Psoas muscle (tissue), 7 donors: ENCODE measurements at regions not wholly inside any gene's neighbourhood (a gene's known extent, or its start where the extent isn't known, plus 50 kb on each side); places are given as distances from the start of the nearest gene placed in this dataset.

Experiments
- ATAC-seq, 4 donors: fragments of 200-7000 bp; cut with Tn5 transposase; one replicate each; pipeline ENCODE4 v1.9.1; 2020; ENCODE audit warnings: moderate library complexity in 3 of 4, mild to moderate bottlenecking in 2 of 4
- DNase-seq, 2 donors: peaks; one replicate each; pipeline ENCODE4 v3.0.0-alpha.2; 2020
- H3K27ac ChIP-seq: fragments of 200-600 bp; one replicate; pipeline ENCODE4 v1.8.0; 2022
- H3K27me3 ChIP-seq, 3 donors: fragments of 200-600 bp in 1 of 3; one replicate each; pipeline versions ENCODE4 v1.6.1 to v1.8.0; 2013 to 2022; ENCODE audit warnings: low read length in 2 of 3, mild to moderate bottlenecking in 2 of 3, moderate library complexity in 1 of 3; ENCODE audit not compliant: insufficient read depth in 3 of 3
- H3K36me3 ChIP-seq, 2 donors: fragments of 200-600 bp in 1 of 2; one replicate each; pipeline versions ENCODE4 v1.6.1 to v1.8.0; 2013 to 2022; ENCODE audit warnings: low read depth in 1 of 2, mild to moderate bottlenecking in 1 of 2, moderate library complexity in 1 of 2; ENCODE audit not compliant: insufficient read depth in 1 of 2
- H3K4me1 ChIP-seq: fragments of 200-600 bp; one replicate; pipeline ENCODE4 v1.8.0; 2022
- H3K4me3 ChIP-seq: fragments of 200-600 bp; one replicate; pipeline ENCODE4 v1.8.0; 2022; ENCODE audit warnings: mild to moderate bottlenecking
- H3K9me3 ChIP-seq: fragments of 200-600 bp; one replicate; pipeline ENCODE4 v1.8.0; 2022
- WGBS, 3 donors: extraction: QIAGEN DNeasy Blood & Tissue Kit; methylation state at CpG; one replicate each; pipeline versions ENCODE4 v1.1.6 to v1.1.7; 2013; 5-methylcytosine and 5-hydroxymethylcytosine counted together
- intact Hi-C, 2 donors: fragments of 100-400 bp; cut with DNase I; formaldehyde crosslinking; loops; one replicate each; pipeline versions ENCODE4 v1.11.0 to v1.14.2; 2022
- TF ChIP-seq, protein P1 (sequence below): fragments of 200-600 bp; IDR thresholded peaks from one replicate; pipeline ENCODE4 v1.8.0; 2022; ENCODE audit warnings: antibody characterized with exemption
- donor health status: healthy with polysubstance abuse.
- donor health status: DM: no; HTN: no; CAD: no; lungs with moderate emphysema.
- donor health status: Bipolar disorder and iron deficiency.
- donor health status: healthy.
- donor health status: DM: yes; HTN: yes; CAD: no.
- donor health status: DM: no; HTN: no; CAD: no.
- donor health status: DM: yes; HTN: yes; CAD: no.

DNA sequence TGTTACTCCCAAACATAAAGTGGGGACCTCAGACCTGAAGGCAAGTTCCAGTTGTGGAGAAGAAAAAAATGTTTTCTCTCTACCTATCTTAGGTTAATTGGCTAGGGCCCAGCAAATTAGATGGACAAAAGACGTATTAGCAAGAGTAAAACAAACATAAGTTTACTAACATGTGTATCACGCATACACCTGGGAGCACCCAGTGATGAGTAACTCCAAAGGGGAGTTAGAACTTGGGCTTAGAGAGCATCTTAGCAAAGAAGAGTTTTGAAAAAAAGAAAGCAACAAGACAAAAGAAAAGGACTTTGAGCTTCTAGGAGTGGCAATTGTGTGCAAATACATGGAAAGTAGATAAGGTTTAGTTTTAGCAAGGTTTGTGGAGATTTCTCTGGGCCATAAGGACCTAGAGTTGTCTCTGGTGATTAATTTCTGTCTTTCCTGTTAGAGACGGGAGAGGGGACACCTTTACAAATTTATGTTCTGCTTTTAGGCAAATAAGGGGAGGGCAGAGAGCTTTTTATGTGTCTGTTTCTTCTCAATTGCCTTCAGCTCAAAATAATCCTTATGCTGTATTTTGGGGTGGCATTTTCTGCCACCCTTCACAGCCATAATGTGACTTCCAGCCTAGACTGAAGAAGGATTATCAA, 76.7 kb upstream of the PTGFRN start:
- TF ChIP-seq, protein P1, sequence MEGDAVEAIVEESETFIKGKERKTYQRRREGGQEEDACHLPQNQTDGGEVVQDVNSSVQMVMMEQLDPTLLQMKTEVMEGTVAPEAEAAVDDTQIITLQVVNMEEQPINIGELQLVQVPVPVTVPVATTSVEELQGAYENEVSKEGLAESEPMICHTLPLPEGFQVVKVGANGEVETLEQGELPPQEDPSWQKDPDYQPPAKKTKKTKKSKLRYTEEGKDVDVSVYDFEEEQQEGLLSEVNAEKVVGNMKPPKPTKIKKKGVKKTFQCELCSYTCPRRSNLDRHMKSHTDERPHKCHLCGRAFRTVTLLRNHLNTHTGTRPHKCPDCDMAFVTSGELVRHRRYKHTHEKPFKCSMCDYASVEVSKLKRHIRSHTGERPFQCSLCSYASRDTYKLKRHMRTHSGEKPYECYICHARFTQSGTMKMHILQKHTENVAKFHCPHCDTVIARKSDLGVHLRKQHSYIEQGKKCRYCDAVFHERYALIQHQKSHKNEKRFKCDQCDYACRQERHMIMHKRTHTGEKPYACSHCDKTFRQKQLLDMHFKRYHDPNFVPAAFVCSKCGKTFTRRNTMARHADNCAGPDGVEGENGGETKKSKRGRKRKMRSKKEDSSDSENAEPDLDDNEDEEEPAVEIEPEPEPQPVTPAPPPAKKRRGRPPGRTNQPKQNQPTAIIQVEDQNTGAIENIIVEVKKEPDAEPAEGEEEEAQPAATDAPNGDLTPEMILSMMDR, result no peak
- Histone ChIP-seq H3K27ac (no peak overlapping the region), H3K4me3 (no peak overlapping the region), H3K36me3 (no peaks in the 10 kb centered on the region), H3K27me3 (peaks cover 0 to 1% (median 0%) of the 10 kb centered on the region in 3 donors), H3K9me3 (no peaks in the 10 kb centered on the region), H3K4me1 (no peaks in the 10 kb centered on the region)
- ATAC-seq, result no peak
- 70 to 79% (median 77%) methylated on average over 3 of the region's 3 CpGs for WGBS, 3 donors
- no peak for DNase-seq
- intact Hi-C loops, result no loop called here

DNA sequence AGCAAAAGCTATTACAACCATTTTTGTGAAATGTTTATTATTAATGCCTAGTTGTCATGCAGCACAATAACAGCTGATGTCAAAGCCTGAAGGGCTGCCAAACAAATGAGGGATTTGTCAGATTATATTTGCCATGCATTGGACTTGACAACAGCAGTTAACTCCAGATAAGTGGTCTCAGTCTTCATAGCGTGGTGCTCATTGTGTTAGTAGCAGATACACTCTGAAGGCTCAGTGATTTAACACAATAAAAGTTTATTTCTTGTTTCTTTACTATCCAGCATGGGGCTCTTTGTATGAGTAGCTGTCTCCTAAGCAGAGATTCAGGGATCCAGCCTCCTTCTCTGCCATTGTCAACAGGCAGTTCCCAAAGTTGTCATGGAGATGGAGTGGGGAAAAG, 76.0 kb upstream of the PTGFRN start:
- Histone ChIP-seq H3K4me3 (no peak overlapping the region), H3K27me3 (peaks cover 0 to 1% (median 0%) of the 10 kb centered on the region in 3 donors), H3K9me3 (no peaks in the 10 kb centered on the region), H3K4me1 (no peaks in the 10 kb centered on the region), H3K36me3 (no peaks in the 10 kb centered on the region), H3K27ac (no peak overlapping the region)
- no peak for ATAC-seq
- TF ChIP-seq, protein P1, result no peak
- intact Hi-C loops, result no loop called here
- DNase-seq, result no peak
- whole genome bisulfite sequencing, 3 donors, result 62 to 75% (median 72%) methylated on average over 1 of the region's 1 CpG

DNA sequence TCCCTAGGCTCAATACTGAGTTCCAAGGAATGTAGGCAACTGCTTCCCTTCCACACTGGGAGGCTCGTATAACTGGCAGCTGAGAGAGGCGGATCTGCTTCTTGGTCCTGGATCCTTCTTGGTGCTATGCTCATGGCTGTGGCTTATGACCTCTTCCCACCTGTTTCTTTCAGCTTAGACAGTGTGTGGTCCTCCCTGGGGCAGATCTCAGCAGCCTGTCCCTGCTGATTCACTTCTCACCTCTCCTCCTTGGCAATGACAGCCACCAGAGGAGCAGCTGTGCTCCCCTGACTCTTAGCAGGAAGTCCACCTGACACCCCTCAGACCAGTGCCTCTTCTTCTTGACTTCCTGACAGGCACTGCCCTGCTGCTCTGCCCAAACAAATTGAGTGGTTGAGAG, 75.1 kb upstream of the PTGFRN start:
- Histone ChIP-seq H3K4me1 (no peaks in the 10 kb centered on the region), H3K4me3 (no peak overlapping the region), H3K27ac (no peak overlapping the region), H3K27me3 (peaks cover 0 to 1% (median 0%) of the 10 kb centered on the region in 3 donors), H3K9me3 (no peaks in the 10 kb centered on the region), H3K36me3 (no peaks in the 10 kb centered on the region)
- TF ChIP-seq, protein P1, result no peak
- ATAC-seq (no peak), DNase-seq (no peak)
- 47 to 82% (median 50%) methylated on average over 2 of the region's 2 CpGs for WGBS, 3 donors
- intact Hi-C loops, result no loop called here

DNA sequence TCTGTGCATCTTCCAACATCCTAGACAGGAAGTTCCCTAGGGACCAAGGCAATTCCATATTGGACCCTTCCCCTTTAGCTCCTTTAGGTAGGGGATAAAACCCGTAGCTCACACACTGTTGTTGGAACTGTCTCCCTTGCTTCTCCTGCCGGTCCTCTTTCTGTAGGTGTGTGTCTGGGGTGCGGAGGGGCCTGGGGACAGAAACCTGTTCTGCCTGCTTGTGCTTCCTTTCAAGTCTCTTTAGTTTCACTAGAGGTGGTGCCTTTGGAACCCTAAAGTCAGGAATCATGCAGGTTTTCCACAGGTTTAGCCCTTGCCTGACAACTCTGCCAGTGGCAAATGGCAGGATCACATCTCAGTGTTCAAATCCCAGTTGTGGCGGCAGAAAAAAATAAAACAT, 74.6 kb upstream of the PTGFRN start:
- Histone ChIP-seq H3K4me3 (no peak overlapping the region), H3K4me1 (no peaks in the 10 kb centered on the region), H3K36me3 (no peaks in the 10 kb centered on the region), H3K9me3 (no peaks in the 10 kb centered on the region), H3K27me3 (peaks cover 0 to 1% (median 0%) of the 10 kb centered on the region in 3 donors), H3K27ac (no peak overlapping the region)
- intact Hi-C loops, result no loop called here
- no peak for DNase-seq
- ATAC-seq, result no peak
- TF ChIP-seq, protein P1, result no peak
- WGBS, 3 donors, result 95 to 97% (median 97%) methylated on average over 4 of the region's 4 CpGs

DNA sequence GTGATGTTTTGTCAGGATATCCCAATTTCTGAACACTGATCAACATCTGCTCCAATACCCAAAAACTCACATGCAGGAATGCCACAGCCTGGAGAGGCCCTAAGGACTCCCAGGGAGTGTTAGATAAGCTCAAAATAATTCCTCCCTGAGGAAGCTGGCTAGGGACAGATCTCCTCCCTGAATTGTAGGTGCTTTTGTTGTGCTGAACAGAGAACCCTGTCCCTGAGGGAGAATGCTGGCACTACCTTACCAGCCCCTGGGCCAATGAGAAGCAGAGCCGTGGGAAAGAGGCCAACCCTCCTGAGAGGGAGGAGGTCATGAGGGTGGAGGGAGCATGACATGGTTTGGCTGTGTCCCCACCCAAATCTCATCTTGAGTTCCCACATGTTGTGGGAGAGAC, 73.6 kb upstream of the PTGFRN start:
- ATAC-seq, result no peak
- WGBS, 3 donors, result 79 to 91% (median 85%) methylated on average over 1 of the region's 1 CpG
- Histone ChIP-seq H3K9me3 (no peaks in the 10 kb centered on the region), H3K27ac (no peak overlapping the region), H3K4me3 (no peak overlapping the region), H3K36me3 (no peaks in the 10 kb centered on the region), H3K4me1 (no peaks in the 10 kb centered on the region), H3K27me3 (peaks cover 0 to 1% (median 0%) of the 10 kb centered on the region in 3 donors)
- intact Hi-C loops, result no loop called here
- DNase-seq, result no peak
- TF ChIP-seq, protein P1, result no peak
